HG02642 (cell line): ENCODE measurements at regions not wholly inside any gene's neighbourhood (a gene's known extent, or its start where the extent isn't known, plus 50 kb on each side); places are given as distances from the start of the nearest gene placed in this dataset.

Experiments used
- ATAC-seq: cut with Tn5 transposase; IDR thresholded peaks from one replicate; pipeline ENCODE4 v1.9.1; 2021; ENCODE audit warnings: mild to moderate bottlenecking; ENCODE audit not compliant: unreplicated experiment, poor library complexity

DNA sequence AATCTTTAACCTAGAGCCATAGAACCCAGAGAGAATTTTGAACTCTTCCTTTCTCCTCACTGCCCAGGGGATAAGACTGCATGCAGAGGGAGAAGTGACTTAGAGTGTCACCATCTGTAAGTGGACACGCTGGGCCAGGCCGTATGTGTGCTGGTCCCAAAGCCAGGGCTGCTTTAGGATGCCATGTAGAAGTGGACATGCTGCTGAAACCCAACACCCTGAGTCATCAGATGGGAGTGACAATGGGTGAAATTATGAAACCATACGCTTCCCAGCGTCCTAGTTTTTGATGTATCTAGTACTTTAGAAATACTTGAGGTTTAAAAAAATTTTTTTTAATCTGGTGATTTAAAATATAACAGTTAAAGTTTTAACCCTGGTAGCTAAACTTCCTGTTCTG, 191.1 kb downstream of the FNDC1 start:
- ATAC-seq = no peak

DNA sequence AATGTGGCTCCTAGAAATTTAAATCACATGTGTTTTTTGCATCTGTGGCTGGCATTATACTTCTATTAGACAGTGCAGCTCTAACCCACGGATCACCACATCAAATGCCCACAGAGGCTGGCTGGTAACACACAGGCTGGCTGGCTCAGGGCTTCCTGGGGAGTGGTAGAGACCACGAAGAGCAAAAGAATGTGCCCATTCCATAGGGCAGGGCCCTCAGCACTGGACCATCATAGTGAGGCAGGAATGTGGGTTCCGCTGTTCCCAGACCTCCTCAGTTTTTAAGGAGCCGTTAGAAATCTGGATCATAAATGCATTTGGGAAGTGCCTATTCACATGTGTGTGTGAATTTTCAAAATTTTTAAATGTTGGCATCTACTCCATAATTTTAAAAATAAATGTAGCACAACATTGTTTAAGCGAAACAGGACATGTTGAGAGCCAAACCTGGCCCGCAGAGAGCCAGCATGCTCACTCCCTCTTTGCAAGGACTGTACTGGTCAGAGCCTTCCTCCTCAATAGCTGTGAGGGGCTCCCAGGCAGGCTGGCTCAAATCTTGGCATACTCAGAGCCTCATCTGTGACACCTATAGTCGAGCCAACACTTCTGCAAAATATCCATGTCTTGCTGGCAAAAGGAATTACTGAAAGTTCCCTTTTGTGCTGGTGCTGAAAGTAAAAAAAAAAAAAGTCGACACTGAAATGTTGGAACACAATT, 190.5 kb downstream of the FNDC1 start:
- no peak for ATAC-seq

DNA sequence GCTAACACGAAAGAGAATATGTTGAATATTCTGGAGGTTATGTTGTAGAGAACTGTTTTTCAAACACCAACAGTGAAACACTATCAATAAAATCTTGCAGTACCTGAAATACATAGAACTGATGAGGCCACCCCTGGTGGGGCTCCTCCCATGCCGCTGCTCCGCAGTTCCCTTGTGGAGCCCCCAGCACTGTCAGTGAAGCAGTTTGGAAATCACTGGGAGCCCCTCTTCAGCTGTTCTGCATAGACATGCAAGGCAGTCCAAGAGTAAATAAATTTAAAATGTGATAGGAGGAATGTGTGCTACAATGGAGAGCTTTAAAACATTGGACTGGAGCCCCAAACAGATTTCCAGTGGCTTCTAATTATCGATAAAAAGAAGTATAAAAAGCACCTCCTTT, 189.4 kb downstream of the FNDC1 start:
- no peak for ATAC-seq

DNA sequence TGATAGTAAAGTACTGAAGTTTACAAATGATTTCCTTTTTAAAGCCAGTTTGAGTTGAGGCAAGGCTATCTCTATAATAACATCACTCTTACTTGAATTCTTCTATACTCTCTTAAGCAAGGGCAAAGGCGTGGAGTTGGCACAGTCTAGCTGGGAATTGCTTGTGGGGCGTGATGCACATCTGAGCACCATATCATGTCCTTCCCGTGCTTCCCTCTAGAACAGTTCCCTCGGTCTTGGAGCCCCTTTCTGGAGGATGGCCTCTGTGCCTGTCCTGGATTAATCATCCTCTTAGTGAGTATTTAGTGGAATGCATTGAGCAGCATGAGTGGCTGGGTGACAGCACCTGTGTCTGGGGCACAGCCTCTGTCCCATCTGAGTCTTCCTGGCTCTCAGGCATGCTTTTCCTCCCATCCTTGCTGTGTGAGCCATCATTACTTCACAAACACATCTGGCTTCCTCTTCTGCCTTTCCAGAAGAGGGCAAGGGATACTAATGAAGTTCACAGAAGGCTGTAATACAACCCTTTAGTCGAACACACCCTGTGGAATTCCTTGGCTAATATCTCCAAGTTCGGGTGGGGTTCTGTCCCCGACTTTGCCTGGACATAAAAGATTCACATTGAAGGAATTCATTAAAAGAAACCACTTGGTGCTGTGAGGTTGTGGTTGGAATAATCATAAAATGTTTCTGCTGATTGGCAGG, 188.2 kb downstream of the FNDC1 start:
- ATAC-seq = no peak

DNA sequence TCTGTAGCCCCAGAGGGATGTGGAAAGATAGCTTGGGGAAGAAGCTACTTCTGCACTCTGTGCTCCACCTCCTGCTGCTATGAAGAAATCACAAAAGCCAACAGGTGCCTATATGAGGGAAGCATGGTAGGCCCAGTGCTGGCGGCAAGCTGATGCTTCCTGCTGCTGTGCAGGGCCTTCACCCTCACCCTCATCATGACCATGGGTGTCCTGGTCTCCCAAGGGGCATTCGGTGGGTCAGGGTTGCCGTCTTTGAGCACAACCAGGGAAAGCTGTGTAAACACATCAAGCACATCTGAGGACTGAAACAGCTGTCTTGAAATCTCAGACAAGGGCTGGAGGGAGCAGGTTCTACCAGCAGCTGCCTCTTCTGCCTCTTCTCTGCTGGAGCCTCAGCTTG, 184.0 kb downstream of the FNDC1 start:
- no peak for ATAC-seq

DNA sequence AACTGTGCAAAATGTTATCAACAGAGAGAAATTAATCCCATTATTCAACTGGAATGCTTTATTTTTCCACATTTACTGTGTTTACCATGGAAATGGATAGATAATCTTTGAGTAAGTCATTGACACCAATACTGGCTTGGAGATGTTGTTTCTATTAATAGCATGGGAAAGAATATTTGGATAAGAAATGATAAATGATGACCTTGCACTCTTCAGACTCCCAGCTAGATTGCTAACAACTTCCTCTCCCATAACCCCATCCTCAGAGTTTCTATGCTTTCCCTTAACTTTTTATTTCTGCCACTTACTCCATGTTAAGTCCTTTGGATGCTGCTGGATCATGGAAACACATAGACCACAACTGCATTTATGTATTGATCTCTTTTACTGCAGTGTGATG, 182.5 kb downstream of the FNDC1 start:
- no peak for ATAC-seq

DNA sequence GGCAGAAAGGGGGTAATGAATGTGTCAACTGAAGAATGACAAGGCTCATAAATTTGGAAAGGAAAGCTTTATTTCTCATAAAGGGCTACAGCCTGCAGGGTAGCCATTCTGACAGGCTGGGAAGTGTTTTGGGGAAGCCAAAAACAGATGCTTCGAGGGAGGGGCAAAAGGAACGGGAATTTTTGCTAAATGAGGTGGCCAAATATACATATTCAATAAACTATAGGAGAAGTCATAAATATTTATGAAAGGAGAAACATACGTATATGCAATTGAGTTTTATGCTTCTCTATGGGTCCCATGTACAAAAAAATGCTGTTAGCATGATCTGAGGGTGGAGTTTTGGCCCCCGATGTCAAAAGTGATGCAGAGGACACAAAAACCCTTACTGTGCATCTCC, 180.7 kb downstream of the FNDC1 start:
- no peak for ATAC-seq

DNA sequence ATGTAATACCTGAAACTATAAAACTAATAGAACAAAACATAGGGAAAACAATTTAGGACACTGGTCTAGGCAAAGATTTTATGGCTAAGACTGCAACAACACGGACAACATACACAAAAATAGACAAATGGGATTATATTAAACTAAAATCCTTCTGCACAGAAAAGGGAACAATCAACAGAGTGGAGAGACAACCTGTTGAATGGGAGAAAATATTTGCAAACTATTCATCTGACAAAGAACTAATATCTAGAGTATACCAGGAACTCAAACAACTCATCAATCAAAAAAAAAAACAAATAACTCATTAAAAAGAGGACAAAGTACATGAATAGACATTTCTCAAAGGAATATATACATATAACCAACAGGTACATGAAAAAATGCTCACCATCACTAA, 174.5 kb downstream of the FNDC1 start:
- no peak for ATAC-seq

DNA sequence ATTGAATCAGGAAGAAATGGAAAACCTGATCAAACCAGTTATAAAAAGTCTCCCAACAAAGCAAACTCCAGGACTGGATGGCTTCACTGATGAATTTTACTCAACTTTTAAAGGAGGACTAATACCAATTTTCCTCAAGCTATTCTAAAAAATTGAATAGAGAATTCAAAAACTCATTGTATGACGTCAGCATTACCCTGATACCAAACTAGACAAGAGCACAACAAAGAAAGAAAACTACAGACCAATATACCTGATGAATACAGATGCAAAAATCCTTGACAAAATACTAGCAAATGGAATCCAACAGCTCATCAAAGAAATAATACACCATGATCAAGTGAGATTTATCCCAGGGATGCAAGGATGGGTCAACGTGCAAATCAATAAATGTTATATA, 172.9 kb downstream of the FNDC1 start:
- ATAC-seq = no peak

DNA sequence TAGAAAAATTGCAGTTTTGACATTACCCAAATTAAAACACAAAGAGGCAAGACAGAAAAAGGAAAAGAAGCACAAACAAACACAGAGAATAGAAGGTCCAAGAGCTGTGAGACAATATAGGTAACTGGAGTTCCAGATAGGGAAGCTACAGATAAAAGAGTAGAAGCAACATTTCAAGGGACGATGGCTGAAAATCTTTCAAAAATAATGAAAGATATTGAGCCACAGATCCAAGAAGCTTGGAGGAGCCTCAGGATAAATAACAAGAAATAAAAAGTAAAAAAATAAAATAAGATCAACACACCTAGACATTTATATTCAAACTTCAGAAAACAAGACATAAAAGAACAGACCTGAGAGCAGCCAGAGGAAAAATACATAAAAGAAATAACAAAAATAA, 164.9 kb downstream of the FNDC1 start:
- ATAC-seq = no peak

DNA sequence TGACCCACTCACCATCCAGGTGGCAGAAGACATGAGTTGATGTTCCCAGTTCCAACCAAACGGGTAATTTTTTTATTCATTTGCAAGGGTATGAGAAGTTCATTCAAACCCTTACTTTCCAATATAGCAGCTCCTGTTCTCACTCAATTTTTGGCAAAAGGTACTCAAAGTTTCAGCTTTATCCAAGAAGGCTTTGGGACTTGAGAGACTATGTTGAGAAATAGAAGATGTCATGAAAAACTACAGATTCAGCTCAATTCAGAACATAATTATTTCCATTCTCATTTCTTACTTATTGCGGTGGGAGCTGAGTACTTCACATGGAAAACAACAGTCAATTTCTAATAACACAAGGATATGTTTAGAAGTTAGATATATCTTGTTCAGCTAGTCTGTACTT, 162.3 kb downstream of the FNDC1 start:
- ATAC-seq = no peak

DNA sequence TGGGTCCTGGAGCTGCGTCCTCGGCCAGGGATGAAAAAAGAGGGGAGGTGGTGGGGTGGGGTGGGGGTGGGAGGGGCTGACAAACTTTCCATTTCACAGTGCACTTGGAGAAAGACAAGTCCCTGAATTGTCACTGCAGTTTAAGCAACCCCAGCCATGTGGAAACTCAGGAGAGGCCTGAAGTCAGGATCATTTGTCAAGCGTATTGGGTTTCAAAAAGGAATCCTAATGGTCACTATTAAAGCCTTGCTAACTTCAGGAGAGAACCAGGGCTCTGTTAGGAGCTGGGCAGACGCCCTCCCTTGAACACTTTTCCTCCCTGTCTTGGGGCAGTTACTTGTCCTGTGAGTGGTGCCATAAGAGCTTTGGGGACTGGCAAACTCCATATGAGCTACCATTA, 159.9 kb downstream of the FNDC1 start:
- ATAC-seq = no peak

DNA sequence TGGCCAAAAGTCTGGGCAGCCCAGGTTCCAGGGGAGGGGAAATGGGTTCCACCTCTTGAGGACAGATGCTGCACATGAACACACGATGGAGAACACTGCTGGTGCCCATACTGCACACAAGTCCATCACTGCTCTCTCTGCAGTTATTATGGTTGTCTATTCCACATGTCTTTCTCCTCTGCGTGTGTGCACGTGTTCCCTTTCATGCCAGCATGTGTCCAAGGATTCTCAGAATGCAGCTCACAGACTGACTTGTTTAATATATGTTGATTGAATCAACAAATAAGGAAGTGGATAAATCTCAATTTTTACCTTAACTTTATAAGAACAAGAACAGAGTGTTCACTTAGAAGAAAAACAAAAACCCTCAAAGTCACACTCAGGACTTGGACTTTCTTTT, 158.9 kb downstream of the FNDC1 start:
- ATAC-seq = no peak

DNA sequence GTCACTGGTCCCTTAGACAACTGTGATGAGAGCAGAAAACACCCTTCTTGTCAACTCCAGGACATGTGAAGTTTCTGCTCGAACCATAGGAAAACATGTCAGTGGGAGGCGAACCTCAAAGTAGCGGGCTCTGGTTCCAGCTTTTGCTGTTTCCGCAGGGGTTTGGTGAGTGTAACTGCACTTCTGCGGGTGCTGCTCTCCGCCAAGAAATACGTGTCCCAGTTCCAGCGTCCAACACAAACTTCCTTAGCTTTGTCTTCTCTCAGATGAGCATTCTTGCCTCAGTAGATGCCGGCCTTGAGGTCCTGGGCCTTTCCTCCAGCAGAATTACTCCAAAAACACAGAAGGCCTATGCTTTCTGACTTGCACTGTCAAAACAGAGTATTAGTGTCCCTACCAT, 156.3 kb downstream of the FNDC1 start:
- ATAC-seq = no peak

DNA sequence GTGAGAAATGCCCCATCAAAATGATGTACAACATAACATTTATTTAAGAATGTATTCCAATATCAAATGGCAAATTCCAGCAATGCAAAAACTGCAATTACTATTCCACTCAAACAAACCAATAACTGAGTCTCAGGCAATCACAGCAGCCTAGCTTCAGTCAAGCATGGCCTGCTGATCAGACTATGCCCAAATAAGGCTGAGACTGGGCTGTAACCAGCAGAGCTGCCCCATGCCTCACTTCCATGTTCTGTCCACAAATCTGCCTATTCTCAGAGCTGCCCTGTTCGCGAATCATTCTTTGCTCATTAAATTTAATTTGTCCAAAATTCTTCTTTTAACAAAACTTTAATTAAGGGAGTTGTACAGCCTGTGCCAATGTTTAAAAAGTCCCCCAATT, 155.4 kb downstream of the FNDC1 start:
- ATAC-seq = no peak
